ENCODE measurements at regions not wholly inside any gene's neighbourhood (a gene's known extent, or its start where the extent isn't known, plus 50 kb on each side); places are given as distances from the start of the nearest gene placed in this dataset.
"Not testable (repeated sequence)": the region's sequence is repeated elsewhere in the genome, so short reads cannot be mapped to it uniquely, and the experiment has no call there.

GRCh38 chrX:30008031-30008430, 207.3 kb upstream of the MAGEB2 start:
- no peak for DNase-seq

- DNase-seq: no peak
Observed at GRCh38 chrX:30010471-30010870, 204.9 kb upstream of the MAGEB2 start.

- DNase-seq: no peak
Observed at GRCh38 chrX:30015440-30015839, 199.9 kb upstream of the MAGEB2 start.

GRCh38 chrX:30027636-30028035, 187.7 kb upstream of the MAGEB2 start:
- DNase-seq: no peak

GRCh38 chrX:30036406-30036805, 179.0 kb upstream of the MAGEB2 start:
- not testable (repeated sequence) for DNase-seq

- no peak for DNase-seq
Observed at GRCh38 chrX:30039768-30040167, 175.6 kb upstream of the MAGEB2 start.

GRCh38 chrX:30060718-30061117, 154.6 kb upstream of the MAGEB2 start:
- DNase-seq: no peak

GRCh38 chrX:30065226-30065625, 150.1 kb upstream of the MAGEB2 start:
- DNase-seq: no peak

GRCh38 chrX:30067677-30068076, 147.7 kb upstream of the MAGEB2 start:
- no peak for DNase-seq

- DNase-seq: no peak
Observed at GRCh38 chrX:30085571-30085970, 129.8 kb upstream of the MAGEB2 start.

- DNase-seq: no peak
Observed at GRCh38 chrX:30111431-30111830, 103.9 kb upstream of the MAGEB2 start.

GRCh38 chrX:30141966-30142365, 73.4 kb upstream of the MAGEB2 start:
- DNase-seq: peak; percentile 4 to 40

- DNase-seq: no peak
Observed at GRCh38 chrX:30144221-30144620, 71.1 kb upstream of the MAGEB2 start.

- DNase-seq: no peak
Observed at GRCh38 chrX:30144971-30145731, 70.2 kb upstream of the MAGEB2 start.

- DNase-seq: no peak
Observed at GRCh38 chrX:30147996-30148643, 67.2 kb upstream of the MAGEB2 start.

GRCh38 chrX:30149206-30149605, 66.2 kb upstream of the MAGEB2 start:
- not testable (repeated sequence) for DNase-seq

GRCh38 chrX:30150196-30150895, 65.0 kb upstream of the MAGEB2 start:
- DNase-seq: no peak

- DNase-seq: no peak
Observed at GRCh38 chrX:30151964-30152363, 63.4 kb upstream of the MAGEB2 start.

- no peak for DNase-seq
Observed at GRCh38 chrX:30153175-30153880, 62.0 kb upstream of the MAGEB2 start.

- DNase-seq: no peak
Observed at GRCh38 chrX:30153881-30154260, 61.5 kb upstream of the MAGEB2 start.

GRCh38 chrX:30156009-30156408, 59.4 kb upstream of the MAGEB2 start:
- no peak for DNase-seq

GRCh38 chrX:30156880-30157560, 58.3 kb upstream of the MAGEB2 start:
- DNase-seq: no peak

GRCh38 chrX:30161043-30161442, 54.3 kb upstream of the MAGEB2 start:
- DNase-seq: no peak
